Stimulated activated CD4-positive, alpha-beta T cell treated with anti-CD3 and anti-CD28 coated beads, Interleukin-4, amount 100 ng/mL, for 24 hours (primary cell): ENCODE measurements at regions not wholly inside any gene's neighbourhood (a gene's known extent, or its start where the extent isn't known, plus 50 kb on each side); places are given as distances from the start of the nearest gene placed in this dataset.

ENCODE experiments used
- DNase-seq: peaks from one replicate; pipeline ENCODE4 v3.0.0-alpha.2; 2020

GRCh38 chr5:175765858-175766257 is 105.5 kb upstream of the CPLX2 start:
- no peak for DNase-seq

GRCh38 chr5:175766963-175767362 is 104.4 kb upstream of the CPLX2 start:
- no peak for DNase-seq

- DNase-seq, result no peak
Measured at GRCh38 chr5:175772747-175773533, 98.4 kb upstream of the CPLX2 start.

GRCh38 chr5:175773534-175774070 is 97.8 kb upstream of the CPLX2 start:
- no peak for DNase-seq

- DNase-seq, result no peak
Measured at GRCh38 chr5:175775416-175775815, 96.0 kb upstream of the CPLX2 start.

GRCh38 chr5:175778951-175779503 is 92.4 kb upstream of the CPLX2 start:
- DNase-seq, result no peak

- no peak for DNase-seq
Measured at GRCh38 chr5:175783739-175784138, 87.6 kb upstream of the CPLX2 start.

- DNase-seq, result no peak
Measured at GRCh38 chr5:175784230-175784629, 87.1 kb upstream of the CPLX2 start.

- no peak for DNase-seq
Measured at GRCh38 chr5:175785681-175786080, 85.7 kb upstream of the CPLX2 start.

GRCh38 chr5:175788155-175788787 is 83.1 kb upstream of the CPLX2 start:
- no peak for DNase-seq

- no peak for DNase-seq
Measured at GRCh38 chr5:175789670-175790069, 81.7 kb upstream of the CPLX2 start.

- no peak for DNase-seq
Measured at GRCh38 chr5:175790796-175791195, 80.6 kb upstream of the CPLX2 start.

GRCh38 chr5:175795959-175796358 is 75.4 kb upstream of the CPLX2 start:
- DNase-seq, result no peak

GRCh38 chr5:175796536-175797499 is 74.6 kb upstream of the CPLX2 start:
- DNase-seq, result peak; percentile 75

GRCh38 chr5:175797521-175798038 is 73.8 kb upstream of the CPLX2 start:
- DNase-seq, result no peak

- DNase-seq, result no peak
Measured at GRCh38 chr5:175798626-175799025, 72.8 kb upstream of the CPLX2 start.

GRCh38 chr5:175800656-175801081 is 70.7 kb upstream of the CPLX2 start:
- no peak for DNase-seq

- no peak for DNase-seq
Measured at GRCh38 chr5:175802361-175802760, 69.0 kb upstream of the CPLX2 start.

- DNase-seq, result no peak
Measured at GRCh38 chr5:175803254-175803653, 68.1 kb upstream of the CPLX2 start.

GRCh38 chr5:175803736-175804454 is 67.5 kb upstream of the CPLX2 start:
- DNase-seq, result no peak

- DNase-seq, result no peak
Measured at GRCh38 chr5:175805256-175806011, 65.9 kb upstream of the CPLX2 start.
